NCI-H2227 treated with DMSO at 0.1 percent for 48 hours (cell line): ENCODE measurements at regions not wholly inside any gene's neighbourhood (a gene's known extent, or its start where the extent isn't known, plus 50 kb on each side); places are given as distances from the start of the nearest gene placed in this dataset.
"Not testable (repeated sequence)": the region's sequence is repeated elsewhere in the genome, so short reads cannot be mapped to it uniquely, and the experiment has no call there.

Experiments used
- DNase-seq: peaks from one replicate; lab custom pipeline; 2025; lab: John Stamatoyannopoulos, UW

DNA sequence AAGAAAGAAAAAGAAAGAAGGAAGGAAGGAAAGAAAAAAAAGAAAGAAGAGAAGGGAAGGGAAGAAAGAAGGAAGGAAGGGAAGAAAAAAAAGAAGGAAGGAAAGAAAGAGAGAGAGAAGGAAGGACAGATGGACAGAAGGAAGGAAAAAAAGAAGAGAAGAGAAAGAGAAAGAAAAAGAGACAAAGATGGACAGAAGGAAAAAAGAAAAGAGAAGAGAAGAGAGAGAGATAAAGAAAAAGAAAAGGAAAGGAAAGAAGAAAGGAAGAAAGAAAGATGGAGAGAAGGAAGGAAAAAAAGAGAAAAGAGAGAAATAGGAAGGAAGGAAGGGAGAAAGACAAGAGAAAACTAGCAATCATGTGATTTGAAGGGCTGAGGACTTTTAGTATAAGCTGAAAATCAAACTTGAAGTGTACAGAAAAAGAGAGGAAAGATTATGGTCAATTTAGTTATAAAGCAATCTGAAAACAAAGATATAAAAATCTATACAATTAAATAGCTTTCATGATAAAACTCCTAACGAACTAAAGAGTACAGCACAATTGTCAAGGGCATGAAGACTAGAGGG lies 115.3 kb downstream of the LTN1 start:
- no peak for DNase-seq

DNA sequence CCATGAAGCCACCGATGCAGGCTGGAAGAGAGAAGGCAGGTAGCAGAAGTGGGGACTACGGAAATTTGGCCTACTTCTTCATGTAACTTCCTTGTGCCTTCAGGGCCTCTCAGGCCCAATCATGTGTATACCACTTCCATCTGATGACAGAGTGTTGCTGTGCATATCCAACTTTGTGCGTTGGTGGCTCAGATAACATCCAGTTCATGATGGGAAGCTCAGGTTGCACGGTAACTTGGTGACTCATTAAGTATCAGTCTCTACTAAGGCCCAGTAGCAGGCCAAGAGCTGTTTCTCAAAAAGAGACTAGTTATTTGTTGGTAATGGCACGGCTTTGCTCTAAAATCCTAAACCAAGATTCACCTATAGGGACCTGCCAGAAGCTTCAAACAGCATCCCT lies 117.6 kb downstream of the LTN1 start:
- DNase-seq = no peak

DNA sequence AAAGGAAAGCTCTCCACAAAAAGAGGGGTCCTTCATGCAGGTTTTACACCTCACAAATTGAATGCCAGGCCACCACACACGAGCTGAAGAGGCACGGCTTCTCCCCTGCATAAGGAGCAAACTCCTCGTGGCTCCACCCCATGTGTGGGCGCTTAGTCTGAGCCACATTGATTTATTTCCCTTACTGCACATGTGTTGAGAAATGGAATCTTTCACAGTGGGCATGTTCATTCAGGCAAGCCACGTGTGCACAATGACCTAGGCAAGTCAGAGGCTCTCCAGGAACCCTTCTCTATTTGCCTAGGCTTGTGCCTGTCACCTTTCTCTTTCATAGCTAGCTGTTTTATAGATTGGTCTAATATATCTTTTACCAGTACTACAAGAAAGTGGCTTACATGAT lies 120.5 kb downstream of the LTN1 start:
- no peak for DNase-seq

DNA sequence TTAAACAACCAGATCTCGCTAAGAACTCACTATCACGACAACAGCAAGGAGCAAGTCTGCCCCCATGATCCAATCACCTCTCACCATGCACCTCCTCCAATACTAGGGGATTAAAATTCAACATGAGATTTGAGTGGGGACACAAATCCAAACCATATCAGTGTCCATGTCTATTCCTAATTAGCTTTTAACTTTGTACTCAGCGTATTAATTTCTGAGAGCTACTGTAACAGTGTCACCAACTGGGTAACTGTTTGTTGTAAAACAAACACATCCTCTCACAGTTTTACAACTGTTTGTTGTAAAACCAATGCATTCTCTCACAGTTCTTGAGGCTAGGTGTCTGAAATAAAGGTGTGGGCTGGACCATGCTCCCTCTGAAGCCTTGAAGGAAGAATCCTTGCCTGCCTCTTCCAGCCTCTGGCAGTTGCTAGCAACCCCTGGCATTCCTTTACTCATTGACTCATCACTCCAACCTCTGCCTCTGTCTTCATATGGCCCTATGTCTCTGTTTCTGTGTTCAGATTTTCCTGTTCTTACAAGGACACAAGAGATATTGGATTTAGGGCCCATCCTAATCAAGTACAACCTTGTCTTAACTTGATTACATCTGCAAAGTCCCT lies 121.2 kb downstream of the LTN1 start:
- no peak for DNase-seq

DNA sequence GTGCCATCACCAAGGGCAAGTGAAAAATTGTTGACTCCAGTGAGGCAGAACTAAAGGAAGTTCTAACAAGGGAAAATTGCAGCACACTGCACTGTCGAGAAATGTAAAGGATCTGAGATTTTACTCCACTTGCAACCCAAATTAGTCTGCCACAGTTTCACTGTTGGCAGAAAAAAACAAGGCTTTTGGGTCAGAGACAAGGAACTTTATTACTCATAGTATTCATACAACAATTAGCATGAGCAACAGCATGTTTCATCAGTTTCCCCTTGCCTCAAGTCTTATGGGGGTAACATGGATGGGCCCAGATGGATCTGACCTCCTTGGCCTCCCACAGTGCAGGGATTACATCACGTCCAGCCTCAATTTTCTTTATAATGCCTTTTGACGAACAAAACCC lies 125.3 kb downstream of the LTN1 start:
- no peak for DNase-seq

DNA sequence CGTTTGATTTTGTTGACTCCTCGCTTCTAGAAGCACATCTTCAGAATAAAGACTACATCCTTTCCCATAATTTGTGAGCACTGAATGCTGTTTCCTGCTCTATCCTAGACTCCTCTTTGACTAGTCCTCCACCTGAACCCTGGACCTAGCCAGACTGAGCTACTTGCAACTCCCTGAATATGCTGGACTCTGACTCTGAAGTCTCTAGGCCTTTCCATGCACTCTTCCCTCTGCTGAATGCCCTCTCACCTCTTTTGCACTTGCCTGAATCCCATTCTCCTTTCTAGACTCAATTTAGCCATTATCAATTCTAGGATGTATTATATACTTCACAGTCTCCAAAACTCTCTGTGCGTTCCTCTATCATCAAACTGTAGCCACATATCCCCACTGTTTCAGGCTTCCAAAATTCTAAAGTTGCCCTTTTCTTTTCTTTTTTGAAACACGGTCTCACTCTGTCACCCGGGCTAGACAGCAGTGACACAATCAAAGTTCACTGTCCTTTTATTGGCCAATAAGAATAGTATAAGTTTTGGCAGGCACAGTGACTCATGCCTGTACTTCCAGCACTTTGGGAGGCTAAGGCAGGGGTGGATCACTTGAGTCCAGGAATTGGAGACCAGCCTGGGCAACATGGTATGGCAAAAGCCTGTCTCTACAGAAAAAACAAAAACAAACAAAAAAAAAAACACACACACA lies 127.0 kb downstream of the LTN1 start:
- no peak for DNase-seq

DNA sequence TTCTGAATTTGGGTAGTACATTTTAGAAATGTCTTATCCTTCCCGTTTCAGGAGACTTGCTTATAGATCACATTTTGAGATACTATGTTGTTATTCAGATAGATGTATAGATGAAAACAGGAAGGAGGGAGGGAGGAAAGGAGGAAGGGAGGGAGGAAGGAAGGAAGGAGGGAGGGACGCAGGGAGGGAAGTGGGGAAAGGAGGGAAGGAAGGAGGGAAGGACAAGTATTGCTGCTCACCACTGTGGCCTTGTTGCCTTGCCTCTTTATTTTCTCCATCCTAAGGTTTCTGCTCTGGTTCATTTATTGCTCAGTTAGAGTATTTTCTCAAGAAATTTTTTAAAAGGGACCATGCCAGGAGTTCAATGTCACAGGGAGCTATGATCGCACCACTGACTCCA lies 134.3 kb downstream of the LTN1 start:
- DNase-seq = no peak

DNA sequence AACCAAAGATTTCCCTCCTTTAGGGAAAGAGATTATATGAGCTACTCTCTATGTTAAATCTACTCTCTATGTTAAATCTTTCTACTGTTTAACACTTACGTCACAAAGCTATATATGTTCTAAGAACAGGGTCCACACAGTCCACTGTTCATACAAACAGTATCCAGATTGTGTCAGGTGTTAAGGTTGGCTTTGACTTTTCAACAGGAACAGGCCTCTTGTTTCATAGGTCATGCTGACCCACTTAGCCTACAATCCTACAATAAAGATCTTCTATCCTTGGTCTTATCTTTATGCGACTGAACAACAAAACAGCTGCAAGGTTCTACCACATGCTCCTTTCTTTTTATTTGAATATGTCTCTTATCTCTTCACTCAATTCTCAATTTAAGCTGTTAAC lies 134.9 kb downstream of the LTN1 start:
- DNase-seq = no peak

DNA sequence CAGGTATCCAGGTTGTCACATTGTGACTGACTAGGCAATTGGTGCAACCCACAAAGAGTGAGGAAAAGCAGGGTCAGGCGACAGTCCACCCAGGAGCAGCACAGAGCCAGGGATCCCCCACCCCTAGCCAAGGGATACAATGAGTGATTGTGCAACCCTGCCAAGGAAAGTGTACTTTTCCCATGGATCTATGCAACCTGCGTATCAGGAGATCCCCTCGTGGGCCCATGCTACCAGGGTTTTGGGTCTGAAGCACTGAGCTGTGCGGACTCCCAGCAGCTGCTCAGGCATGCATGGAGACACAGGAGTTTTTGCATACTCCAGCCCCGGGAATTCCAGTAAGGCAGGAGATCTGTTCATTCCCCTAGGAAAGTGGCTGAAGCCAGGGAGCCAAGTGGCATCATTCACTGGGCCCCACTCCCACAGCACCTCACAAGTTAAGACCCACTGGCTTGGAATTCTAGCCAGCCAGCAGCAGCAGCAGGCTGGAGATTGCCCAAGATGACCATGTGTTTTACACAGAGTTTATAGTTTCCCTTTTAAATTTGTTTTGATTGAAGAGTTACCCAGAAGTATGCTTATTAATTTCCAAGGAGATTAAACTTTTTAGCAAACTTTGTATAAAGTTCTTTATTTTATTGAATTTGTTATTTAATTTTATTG lies 136.0 kb downstream of the LTN1 start:
- no peak for DNase-seq

DNA sequence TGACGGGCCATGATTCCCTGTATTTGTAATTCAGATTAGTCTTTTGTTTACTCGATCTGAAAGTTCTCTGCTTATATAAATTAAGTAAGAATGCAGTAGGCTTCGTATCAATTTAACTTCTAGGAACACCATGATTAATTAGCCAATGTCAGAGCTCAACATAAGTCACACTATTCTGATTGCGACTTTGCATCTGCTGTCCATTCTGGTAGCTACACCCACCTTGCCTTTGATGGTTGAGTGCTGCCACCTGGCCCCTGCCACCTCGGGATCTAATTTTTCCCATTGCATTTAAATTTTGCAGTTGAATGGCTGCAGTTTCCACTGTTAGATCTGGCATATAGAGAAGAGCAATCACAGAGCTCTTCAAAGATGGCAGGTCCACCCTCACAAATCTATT lies 140.0 kb downstream of the LTN1 start:
- DNase-seq = no peak

DNA sequence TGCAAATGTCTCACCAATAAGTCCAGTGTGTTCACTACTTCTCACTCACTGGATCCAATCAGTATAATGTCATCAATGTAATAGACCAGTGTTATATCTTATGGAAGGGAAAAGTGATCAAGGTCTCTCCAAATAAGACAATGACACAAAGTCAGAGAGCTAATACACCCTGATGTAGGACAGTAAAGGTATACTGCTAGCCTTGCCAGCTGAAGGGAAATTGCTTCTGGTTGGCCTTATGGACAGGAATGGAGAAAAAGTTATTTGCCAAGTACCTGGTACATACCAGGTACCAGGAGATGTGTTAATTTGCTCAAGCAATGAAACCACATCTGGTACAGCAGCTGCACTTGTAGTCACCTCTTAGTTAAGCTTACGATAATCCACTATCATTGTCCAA lies 141.0 kb downstream of the LTN1 start:
- no peak for DNase-seq

DNA sequence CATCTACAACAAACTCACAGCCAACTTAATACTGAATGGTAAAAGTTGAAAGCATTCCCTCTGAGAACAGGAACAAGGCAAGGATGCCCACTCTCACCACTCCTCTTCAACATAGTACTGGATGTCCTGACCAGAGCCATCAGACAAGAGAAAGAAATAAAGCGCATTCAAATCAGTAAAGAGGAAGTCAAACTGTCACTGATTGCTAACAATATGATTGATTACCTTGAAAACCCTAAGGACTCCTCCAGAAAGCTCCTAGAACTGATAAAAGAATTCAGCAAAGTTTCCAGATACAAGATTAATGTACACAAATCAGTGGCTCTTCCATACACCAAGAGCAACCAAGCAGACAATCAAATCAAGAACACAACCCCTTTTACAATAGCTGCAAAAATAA lies 153.4 kb downstream of the LTN1 start:
- DNase-seq = not testable (repeated sequence)

DNA sequence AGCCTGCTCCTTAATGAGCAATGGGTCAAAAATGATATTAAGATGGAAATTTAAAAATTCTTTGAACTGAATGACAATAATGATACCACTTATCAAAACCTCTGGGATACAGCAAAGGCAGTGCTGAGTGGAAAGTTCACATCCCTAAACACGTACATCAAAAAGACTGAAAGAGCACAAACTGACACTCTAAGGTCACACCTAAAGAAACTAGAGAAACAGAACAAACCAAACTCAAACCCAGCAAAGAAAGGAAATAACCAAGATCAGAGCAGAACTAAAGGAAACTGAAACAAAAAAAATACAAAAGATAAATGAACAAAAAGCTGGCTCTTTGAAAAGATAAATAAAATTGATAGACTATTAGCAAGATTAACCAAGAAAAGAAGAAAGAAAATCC lies 155.3 kb downstream of the LTN1 start:
- not testable (repeated sequence) for DNase-seq

DNA sequence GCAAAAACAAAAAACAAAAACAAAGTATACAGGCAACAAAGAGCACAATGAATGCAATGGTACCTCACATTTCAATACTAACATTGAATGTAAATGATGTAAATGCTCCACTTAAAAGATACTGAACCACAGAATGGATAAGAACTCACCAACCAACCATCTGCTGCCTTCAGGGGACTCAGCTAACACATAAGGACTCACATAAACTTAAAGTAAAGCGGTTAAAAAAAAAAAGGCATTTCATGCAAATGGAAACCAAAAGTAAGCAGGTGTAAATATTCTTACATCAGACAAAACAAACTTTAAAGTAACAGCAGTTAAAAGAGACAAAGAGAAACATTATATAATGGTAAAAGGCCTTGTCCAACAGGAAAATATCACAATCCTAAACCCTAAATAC lies 156.1 kb downstream of the LTN1 start:
- DNase-seq = not testable (repeated sequence)

DNA sequence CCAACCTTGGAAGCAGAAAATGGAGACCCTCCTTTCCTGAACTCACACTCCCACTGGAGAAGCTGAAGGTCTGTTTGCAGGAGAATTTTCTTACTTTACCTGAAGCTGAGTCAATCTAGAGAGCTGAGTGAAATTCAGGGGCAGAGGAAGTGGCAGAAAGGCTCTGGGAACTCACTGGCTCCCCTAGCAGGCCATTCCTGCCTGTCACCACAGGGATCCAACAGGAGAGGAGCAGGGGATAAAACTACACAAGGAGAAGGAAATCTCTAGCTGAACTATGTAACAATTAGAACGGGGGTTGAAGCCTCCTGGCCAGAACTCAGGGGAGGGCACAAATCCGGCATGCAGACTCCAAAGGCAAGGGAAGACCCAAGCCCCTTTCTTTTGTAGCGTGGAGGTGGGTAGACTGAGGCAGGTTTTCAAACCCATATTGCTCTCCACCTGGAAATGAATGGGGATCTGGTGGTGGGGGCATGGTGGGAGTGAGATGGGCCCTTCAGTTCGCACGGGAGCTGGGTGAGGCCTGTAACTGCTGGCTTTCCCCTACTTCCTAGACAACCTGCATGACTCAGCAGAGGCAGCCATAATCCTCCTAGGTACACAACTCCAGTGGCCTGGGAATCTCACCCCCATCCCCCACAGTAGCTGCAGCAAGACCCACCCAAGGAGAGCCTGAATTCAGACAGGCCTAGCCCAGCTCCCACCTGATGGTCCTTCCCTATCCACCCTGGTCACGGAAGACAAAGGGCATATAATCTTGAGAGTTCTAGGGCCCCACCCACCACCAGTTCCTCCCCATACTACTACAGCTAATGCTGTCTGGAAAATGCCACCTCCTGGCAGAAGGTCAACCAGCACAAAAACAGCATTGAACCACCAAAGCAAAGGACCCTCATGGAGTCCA lies 158.1 kb downstream of the LTN1 start:
- DNase-seq = no peak

DNA sequence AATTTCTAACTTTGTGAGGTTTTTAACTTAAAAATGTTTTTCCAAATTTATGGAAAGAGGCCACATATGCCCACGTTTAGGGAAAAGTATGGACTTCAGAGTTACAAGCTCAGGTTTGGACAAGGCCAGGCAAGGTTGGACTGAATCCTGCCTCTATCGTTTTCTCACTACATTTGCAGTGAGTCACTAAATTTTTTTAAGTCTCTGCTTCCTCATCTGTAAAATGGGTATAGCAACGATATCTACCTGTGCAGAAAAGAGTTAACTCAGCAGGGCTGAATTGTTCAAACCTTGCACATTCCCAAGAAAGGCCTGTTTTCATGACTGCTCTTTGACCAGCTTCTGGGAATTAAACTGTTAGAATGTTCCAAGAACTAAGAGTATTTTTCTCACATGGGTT lies 159.1 kb downstream of the LTN1 start:
- no peak for DNase-seq

DNA sequence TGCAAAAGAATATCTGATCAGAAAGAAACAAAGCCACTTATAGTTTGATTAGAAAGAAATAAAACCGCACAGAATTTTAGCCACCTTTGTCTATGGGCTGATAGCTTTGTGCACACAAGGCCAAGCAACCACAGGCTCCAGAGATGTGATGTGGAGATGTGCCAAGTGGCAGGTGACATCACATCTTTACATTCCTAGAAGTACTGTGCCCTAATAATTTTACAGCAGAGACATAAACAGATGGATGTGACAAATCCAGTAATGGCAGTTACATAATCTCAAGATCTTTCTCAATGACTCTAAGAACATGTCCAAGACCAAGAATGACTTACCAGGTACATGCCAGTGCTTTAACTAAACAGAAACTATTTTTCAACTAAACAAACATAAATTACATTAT lies 159.5 kb downstream of the LTN1 start:
- DNase-seq = no peak

DNA sequence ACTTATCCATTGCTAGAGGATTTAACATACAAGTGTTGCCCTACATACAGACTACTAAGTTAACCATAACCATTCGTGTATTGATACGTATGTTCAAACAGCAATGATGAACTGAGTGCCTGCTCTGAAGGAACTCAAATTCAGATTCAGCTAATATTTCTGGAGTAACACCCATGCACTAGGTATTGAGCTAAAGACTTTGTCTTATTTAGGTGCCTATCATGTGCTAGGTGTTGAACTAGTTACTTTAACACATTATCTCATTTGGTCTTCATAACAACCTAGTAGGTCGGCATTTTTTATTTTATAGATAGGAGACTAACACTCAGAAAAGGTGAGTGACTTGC lies 160.0 kb downstream of the LTN1 start:
- no peak for DNase-seq

DNA sequence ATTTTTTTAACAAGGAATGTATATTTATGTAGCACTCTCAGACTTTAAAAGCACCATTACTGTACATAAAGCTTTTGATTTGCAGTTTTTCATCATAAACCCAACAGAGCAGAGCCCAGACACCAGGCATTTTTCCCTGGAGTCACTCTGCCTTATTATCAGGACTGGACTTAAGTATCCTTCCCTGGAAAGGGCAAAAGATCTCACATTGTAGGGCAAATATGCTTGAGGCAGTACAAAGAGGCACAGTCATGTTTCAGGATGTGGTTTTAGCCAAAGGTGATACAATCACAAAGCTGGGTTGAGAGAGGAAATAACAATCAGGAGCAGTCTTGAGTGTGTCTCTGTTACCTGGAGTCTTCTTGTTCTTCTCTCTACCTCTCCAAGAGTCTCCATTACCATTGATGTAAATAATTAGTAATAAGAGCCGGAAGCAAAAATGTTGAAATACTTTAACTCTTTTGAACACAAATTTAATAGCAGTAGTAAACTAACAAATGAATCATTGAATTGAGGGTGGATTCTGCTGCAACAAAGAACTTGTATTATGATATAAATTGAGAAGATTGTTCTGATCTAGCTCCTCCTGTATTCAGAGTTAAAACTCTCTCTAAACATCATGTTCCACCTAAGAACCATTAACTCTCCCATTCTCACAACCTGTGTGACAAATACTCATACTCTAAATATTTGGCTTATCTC lies 160.5 kb downstream of the LTN1 start:
- no peak for DNase-seq

DNA sequence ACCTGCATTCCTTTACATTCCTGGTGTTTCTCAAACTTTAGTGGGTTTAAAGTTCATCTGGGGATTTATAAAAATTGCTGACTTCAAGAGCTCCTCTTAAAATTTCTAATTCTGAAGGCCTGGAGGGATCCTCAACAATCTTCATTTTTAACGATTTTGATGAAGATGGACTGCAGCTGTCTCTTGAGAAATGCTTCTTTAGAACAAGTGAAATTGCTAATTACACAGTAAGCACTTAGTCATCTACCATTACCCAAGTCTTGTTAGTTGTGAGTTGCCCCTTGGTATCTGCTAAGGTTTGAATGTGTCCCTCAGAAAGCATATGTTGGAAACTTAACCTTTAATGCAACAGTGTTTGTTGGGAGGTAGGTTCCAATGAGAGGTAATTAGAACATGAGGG lies 163.7 kb downstream of the LTN1 start:
- no peak for DNase-seq

DNA sequence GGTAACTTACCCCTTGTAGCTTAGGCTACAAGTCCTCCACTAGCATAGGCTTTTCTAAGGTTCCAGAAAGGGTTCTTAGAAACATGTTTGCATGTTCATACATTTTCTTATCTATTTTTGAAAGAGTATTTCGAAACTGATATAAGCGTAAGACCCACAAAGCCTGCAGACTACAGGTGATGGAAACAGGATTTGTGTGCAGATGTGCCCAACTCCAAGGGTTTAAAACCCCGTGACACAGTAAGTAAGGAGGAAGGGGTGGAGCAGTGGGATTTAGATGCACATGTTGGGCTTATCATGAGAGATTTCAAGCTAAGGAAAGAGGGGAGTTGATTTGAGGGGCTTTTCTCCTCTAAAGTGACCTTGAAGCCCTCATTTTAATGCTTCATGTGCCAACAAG lies 164.7 kb downstream of the LTN1 start:
- no peak for DNase-seq

DNA sequence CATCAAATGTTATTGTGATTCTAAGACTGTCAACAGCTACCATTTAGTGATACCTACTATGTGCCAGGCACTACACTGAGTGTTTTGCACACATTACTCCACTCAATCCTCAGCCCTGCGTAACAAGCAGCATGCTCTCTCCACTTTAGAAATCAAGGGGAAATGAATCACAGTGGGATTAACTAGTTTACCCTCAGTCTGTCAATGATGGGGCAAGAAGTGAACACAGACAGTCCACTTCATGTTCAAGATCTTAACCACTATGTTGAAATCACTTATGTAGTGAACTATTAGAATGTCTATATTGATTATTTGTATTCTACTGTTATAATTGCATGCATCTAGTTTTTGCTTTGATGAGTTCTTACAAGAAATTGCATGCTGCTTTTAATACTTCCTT lies 165.3 kb downstream of the LTN1 start:
- no peak for DNase-seq
